HCEC 1CT (cell line): ENCODE measurements at regions not wholly inside any gene's neighbourhood (a gene's known extent, or its start where the extent isn't known, plus 50 kb on each side); places are given as distances from the start of the nearest gene placed in this dataset.

Experiments used
- DNase-seq: peaks from one replicate; pipeline ENCODE4 v3.0.0-alpha.2; 2017

GRCh38 chr10:123562811-123563580 is 103.2 kb upstream of the GPR26 start:
- DNase-seq, result no peak

GRCh38 chr10:123563581-123563855 is 102.6 kb upstream of the GPR26 start:
- no peak for DNase-seq

GRCh38 chr10:123563994-123564393 is 102.2 kb upstream of the GPR26 start:
- DNase-seq, result no peak

- no peak for DNase-seq
Observed at GRCh38 chr10:123564631-123565030, 101.5 kb upstream of the GPR26 start.

DNA sequence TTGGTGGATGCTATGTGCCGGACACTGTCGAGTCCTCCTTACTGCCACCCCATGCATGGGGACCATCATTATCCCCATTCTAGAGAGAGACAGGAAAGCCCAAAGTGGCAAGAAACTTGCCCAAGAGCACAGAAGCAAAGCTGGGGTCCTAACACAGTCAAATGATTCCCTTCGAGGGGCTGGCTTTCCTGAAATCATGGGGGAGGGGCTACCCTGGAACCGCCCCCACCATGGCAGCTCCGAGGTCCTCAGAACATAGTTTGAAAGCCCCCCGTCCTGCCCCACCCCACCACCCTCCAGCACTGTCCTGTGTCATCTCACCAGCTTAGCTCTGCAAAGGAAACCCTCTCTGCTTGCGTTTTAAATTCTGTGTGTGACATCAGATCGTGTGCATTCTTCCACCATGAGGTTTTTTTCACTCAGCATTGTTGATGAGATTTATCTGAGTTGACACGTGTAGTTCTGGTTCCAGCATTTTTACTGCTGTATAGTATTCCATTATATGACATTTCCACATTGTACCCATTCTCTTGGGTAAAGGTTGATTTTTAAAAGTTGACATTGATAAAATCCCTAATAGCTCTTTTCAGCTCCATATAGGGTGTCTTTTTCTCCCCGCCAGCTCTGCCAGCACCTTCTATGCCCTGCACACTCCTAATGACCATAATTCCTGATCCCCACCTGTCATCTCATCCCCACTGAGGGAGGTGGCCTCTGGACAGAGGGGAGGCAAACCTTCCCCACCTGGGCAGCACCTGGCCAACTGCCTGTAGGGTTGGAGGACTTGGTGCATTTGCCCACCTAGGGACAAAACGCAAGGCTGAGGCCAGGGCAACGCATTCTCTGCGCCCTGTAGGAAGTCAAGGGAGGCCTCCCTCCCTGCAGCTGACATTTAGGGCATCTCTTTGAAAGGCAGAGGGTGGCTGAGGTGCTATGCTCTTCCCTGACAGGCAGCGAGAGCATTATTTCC is 100.2 kb upstream of the GPR26 start:
- DNase-seq, result no peak

DNA sequence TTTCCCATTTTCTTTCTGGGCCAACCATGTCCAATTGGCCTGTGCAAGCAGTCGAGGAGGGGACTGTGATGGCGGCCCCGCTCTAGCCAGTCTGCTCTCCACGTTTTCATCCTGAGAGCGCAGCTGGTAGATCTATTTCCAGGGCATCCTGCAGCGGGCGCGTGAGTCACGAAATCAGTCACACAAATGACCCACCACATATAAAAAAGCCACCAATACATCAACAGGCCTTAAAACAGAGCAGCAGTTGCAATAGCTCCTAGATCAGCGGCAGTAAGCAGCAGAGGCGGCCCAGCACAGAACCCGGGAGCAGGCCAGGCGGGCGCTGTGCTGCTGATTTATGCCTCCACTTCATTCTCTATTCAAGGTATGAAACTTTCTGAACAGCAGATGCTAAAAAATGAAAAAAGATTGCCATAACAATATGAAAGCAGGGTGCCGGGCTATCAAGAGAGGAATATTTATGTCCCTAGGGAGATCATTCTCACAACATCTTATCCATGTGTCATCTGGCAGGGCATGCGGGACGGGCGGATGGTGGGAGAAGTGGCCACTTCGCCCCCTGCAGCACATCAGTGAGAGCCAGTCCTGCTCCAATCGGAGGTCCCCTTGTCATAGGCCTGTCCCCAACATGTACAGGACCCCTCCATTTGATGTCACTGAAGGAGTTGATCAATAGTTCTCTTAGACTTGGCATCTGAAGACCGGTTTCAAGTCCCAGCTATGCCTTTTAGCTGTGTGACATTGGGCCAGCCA is 98.0 kb upstream of the GPR26 start:
- DNase-seq, result no peak

DNA sequence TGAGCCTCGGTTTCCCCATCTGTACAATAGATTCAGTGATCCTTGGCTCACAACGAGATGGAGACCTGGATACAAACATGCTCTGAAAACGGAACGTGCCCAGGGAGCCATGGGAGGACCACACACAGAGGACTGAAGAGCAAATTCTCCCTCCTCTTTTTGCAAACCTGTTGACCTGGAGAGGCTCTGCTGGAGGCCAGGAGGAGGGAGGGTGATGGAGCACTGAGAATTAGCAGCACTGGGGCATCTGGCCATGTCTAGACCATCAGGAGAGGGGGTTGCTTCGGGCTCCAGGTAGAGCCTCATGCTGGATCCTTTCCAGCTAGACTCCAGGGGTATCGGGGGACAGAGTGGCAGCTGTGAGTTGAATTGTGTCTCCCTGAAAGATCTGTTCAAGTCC is 97.4 kb upstream of the GPR26 start:
- DNase-seq, result no peak

DNA sequence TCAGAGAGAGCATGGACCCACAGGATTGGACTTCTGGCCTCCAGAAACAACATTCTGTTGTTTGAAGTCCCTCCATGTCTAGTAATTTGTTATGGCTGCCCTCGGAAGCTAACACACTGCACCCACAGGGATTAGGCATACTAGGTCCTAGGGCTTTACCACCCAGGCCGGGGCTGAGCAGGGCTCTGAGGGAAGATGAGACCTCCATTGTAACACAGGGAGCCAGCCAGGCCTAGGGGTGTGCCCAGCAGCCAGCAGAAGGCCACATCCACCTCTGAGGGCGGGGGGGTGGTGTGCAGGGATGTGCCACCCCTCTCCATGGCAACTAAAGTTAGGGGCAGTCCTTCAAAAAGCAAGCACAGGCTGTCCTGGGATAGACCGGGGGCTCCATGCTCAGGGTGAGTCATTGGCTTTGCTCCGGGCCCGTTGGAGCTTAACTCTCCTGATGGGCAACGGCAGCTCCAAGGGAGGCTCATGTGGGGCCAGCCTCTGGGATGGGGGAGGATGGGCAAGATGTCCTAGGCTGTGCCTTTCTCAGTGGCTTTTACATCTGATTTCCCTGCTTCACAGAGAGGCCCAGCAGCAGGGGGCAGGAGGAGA is 96.6 kb upstream of the GPR26 start:
- no peak for DNase-seq

DNA sequence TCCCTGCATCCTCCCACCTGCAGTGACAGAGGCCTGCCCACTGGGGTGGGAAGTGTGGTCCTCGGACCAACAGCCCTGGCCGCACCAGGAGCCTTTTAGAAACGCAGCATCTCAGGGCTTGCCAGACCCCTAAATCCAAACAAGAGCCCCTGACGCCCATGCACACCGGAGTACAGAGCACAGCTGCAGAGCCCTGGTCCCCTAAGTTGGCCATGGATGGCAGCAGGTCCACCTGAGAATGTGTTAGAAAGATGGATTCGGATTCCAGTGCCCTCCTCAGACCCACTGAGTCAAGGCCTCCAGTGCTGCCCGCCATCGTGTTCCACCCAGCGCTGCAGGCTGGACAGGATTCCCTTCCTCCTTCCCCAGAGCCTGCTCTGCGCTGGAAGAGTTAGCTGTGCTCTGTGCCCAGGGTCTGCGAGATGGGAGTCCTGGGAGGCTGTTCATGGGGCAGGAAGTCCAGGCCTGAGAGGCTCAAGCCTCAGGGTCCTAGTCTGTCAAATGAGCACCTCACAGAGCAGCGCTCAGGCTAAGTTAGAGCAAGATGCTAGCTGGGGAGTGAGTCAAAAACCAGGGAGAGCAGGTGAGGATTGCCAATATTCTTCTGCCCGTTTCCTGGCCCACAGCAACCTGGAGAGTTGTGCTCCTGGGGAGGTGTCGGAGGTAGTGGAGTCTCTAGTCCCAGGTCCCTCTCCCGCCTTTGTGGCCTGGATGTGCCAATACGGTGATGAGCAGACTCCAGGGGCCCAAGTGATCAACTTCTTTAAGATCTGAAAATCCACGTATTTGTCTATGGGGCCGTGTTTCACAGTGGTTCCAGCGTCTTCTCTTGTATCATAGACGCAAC is 95.9 kb upstream of the GPR26 start:
- DNase-seq, result no peak

DNA sequence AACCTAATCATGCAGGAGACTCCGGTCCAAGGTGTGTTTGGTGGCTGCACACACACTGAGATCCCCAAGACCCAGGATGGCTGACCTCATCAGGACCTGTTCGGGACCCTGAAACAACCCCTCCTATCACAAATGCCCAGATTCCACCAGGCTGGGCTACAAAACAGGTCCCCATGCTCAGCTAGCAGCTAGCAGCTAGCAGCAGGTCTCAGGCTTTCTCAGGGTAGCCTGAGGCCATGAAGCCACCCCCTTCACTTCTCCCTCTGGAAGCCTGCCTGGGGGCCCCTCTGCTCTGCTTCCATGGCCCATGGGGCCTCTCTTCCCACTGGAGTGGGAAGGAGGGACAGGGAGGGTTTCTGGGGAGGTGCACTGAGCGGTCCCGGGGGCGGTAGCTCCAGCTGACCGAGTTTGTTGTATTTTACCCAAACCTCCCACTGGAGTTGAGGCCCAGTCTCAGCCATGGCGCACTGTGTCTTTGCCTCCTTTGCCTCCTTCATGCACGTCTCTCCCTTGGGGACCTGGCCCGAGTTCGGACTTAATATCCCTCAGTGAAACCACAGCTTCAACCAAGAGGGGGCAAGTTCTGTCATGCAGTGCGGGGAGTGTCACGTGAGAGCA is 95.1 kb upstream of the GPR26 start:
- DNase-seq, result no peak

DNA sequence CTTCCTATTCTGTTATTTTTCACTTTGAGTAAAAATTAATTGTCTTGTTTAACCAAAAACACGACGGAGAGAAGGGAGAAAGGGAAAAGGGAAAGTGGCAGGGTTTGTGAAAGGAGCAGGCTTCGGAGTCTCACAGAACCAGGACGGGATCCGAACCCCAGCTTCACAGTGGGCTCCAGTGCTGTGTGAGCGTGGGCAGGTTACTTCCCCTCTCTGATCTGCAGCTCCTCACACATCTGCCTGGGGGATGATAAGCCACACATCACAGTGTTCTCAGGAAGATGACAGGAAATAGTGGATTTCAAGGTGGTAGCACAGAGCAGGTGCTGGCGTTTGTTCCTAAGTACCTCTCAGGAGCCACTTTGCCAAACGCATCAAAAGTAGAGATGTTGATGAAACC is 94.2 kb upstream of the GPR26 start:
- no peak for DNase-seq

GRCh38 chr10:123573236-123574108 is 92.7 kb upstream of the GPR26 start:
- DNase-seq, result no peak

GRCh38 chr10:123574109-123574698 is 92.0 kb upstream of the GPR26 start:
- no peak for DNase-seq

DNA sequence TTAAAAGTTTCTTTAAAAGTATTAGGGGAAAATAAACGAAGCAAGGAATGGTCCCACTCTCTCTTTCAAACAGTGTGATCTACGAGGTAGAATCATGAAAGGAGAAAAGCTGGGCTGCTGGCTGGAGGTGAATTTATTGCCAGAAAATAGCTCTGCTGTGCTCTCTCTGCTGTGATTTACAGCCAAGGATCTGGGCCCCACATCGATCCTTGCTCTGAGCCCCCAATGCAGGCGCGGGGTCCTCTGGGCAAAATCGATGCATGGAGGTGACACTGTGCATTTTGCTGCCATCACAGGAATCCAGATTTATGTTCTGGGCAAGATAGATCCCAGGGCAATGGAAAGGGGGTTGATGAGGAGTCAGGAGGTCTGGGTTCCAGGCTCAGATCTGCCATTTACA is 91.0 kb upstream of the GPR26 start:
- no peak for DNase-seq

GRCh38 chr10:123576706-123577105 is 89.4 kb upstream of the GPR26 start:
- DNase-seq, result no peak

DNA sequence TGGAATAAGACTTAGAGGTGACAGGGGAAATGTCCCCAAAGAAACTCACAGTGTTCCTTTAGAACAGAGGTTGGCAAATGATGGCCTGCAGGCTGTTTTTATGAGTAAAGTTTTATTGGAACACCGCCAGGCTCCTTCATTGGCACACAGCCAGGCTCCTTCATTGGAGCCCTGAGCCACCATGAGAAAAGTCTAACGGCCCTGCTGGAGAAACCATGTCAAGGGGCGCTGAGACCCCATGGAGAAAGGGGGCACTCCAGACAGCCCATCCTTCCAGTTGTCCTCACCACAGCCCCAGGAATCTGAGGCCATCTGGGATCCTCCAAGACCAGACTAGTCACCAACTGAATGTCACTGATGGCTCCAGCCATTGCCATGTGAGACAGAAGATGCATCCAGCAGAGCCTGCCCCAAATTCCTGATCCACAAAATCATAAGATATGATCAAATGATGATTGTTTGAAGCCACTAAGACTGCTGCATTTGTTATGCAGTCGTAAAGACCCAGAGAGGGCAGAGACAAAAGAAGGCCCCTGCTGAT is 88.2 kb upstream of the GPR26 start:
- no peak for DNase-seq

- DNase-seq, result no peak
Observed at GRCh38 chr10:123578721-123579120, 87.4 kb upstream of the GPR26 start.

GRCh38 chr10:123579675-123580074 is 86.5 kb upstream of the GPR26 start:
- no peak for DNase-seq

DNA sequence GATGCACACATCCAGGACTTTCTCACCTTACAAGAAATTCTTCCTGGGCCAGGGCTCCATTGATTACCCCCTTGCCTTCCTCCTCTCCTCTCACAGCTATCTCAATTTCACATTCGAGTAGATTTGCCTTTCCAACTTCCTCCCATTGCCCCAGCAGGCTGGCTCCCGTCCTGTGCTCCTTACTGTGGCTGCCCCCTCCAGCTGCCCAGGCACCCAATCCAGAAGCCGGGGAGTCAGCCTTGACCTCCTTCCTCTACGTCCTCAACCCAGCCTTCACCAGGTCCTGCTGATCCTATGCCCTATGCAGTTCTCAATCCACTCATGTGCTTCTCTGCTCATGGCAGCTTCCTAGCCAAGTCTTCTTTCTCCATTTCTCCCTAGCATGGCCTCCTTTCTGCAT is 85.7 kb upstream of the GPR26 start:
- no peak for DNase-seq

GRCh38 chr10:123581656-123582055 is 84.5 kb upstream of the GPR26 start:
- no peak for DNase-seq
